Urinary bladder (tissue), 3 donors: ENCODE measurements at regions not wholly inside any gene's neighbourhood (a gene's known extent, or its start where the extent isn't known, plus 50 kb on each side); places are given as distances from the start of the nearest gene placed in this dataset.
"Not testable (repeated sequence)": the region's sequence is repeated elsewhere in the genome, so short reads cannot be mapped to it uniquely, and the experiment has no call there.

Experiments
- DNase-seq: peaks from one replicate; pipeline ENCODE4 v3.0.0-alpha.2; 2015; ENCODE audit errors: extremely low spot score
- H3K27ac ChIP-seq: one replicate; pipeline ENCODE4 v1.5.1; 2013; ENCODE audit warnings: low read depth, mild to moderate bottlenecking, moderate library complexity
- H3K36me3 ChIP-seq: one replicate; pipeline ENCODE4 v1.6.1; 2013; ENCODE audit warnings: mild to moderate bottlenecking, moderate library complexity; ENCODE audit not compliant: insufficient read depth
- H3K4me1 ChIP-seq: one replicate; pipeline ENCODE4 v1.6.1; 2013; ENCODE audit warnings: mild to moderate bottlenecking, moderate library complexity; ENCODE audit not compliant: insufficient read depth
- H3K4me3 ChIP-seq: one replicate; pipeline ENCODE4 v1.5.1; 2013; ENCODE audit warnings: low read depth, low read length
- WGBS: extraction: QIAGEN DNeasy Blood & Tissue Kit; methylation state at CpG from one replicate; pipeline ENCODE4 v1.1.7; 2013; 5-methylcytosine and 5-hydroxymethylcytosine counted together
- donor health status: healthy with polysubstance abuse.
- donor health status: healthy.

DNA sequence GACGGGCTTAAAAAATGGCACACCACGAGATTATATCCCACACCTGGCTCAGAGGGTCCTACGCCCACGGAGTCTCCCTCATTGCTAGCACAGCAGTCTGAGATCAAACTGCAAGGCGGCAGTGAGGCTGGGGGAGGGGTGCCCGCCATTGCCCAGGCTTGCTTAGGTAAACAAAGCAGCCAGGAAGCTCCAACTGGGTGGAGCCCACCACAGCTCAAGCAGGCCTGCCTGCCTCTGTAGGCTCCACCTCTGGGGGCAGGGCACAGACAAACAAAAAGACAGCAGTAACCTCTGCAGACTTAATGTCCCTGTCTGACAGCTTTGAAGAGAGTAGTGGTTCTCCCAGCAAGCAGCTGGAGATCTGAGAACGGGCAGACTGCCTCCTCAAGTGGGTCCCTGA lies 386.4 kb upstream of the GJE1 start:
- not testable (repeated sequence) for H3K27ac ChIP-seq, H3K36me3 ChIP-seq, H3K4me1 ChIP-seq, DNase-seq, H3K4me3 ChIP-seq
- 74% methylated on average over 7 of the region's 7 CpGs for WGBS

DNA sequence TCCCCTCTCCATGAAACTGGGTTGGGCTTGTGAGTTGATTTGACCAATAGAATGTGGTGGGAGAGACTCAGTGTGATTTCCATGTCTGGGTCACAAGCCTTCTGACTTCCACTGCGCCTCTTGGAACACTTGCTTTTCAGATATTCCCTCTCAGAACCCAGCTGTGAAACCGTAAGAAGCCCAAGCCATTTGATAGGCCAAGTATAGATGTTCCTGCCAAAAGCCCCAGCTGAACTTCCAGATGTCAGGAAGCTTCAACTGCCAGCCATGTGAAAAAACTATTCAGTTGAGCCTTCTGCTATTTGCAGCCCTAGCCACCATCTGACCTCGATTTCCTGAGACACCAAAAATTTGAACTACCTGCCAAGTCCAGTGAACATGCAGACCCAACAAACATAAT lies 387.8 kb upstream of the GJE1 start:
- no peaks in the 10 kb centered on the region for H3K4me1 ChIP-seq
- no peak overlapping the region for H3K4me3 ChIP-seq
- H3K27ac ChIP-seq: no peak overlapping the region
- H3K36me3 ChIP-seq: no peaks in the 10 kb centered on the region
- WGBS: 66% methylated on average over 3 of the region's 3 CpGs
- DNase-seq: no peak

DNA sequence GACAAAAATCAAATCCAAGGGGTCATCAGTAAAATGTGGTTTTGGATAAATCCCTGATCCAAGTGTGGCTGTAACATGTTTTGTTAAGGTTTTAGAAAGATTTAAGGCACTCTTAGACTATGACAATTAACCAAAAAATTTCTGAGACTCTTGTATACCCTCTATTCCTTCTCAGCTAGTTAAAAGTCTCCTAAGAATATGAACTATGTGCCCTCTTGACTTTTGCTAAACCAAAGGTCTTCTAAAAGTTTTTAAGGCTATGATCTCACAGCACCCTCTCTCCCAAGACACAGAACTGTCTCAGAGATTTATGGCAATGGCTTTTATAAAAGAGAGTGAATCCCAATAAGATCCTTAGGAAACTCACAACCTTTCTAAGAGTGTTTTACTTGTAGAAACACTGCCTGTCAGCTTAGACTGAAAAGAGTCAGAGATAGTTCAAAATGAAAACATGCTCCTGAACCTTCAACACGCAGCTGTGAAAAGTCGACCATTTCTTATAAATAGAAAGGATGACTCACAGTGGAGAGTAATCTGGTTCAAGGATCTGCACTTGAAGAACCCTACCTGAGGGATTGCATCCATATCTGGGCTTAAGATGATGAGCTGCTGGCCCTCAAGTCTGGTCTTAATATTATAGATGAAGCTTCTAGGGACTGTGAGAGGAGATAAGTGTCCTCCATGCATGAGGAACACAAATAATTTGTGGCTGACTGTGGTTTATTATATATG lies 388.4 kb upstream of the GJE1 start:
- 76% methylated on average over 2 of the region's 2 CpGs for WGBS
- DNase-seq: no peak
- Histone ChIP-seq H3K36me3 (no peaks in the 10 kb centered on the region), H3K4me1 (no peaks in the 10 kb centered on the region), H3K27ac (no peak overlapping the region), H3K4me3 (no peak overlapping the region)

DNA sequence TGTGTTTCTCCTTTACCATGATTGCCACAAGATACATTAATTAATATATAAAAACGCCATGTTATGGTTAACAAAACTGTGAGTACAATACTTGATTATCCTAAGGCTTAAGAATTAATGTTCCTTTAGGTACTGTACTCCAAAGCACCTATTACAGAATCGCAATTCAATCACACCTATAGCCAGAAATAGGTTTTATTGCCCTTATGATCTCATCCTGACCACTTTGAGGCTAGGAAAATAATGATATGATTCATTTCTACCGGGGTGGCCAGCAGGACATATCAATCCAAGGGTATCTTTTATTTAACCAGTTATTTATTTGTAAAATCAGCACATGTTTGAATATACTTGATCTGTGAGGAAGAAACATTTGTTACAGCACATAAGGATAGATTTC lies 396.6 kb upstream of the GJE1 start:
- no peak overlapping the region for H3K27ac ChIP-seq
- H3K4me1 ChIP-seq: no peaks in the 10 kb centered on the region
- no peaks in the 10 kb centered on the region for H3K36me3 ChIP-seq
- no peak for DNase-seq
- WGBS: 67% methylated on average over 3 of the region's 3 CpGs
- no peak overlapping the region for H3K4me3 ChIP-seq

DNA sequence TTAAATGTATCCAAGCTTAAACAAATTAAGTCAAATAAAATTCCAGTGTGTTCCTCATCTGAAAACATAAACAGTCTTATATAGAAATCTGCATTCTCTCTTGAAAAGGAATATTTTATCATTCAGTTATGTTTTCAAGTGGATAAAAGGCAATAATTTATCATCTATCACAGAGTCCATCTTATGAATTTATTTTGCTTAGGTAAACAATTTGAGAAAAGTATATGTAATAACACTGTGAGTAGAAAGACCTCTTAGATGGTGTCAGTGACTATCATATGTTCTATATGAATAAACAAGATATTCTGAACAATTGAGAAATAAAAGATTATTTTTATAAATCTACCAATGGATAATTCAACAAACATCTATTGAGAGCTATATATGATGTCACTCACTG lies 397.6 kb upstream of the GJE1 start:
- no peaks in the 10 kb centered on the region for H3K36me3 ChIP-seq
- H3K4me3 ChIP-seq: no peak overlapping the region
- no peak for DNase-seq
- no peak overlapping the region for H3K27ac ChIP-seq
- no peaks in the 10 kb centered on the region for H3K4me1 ChIP-seq

DNA sequence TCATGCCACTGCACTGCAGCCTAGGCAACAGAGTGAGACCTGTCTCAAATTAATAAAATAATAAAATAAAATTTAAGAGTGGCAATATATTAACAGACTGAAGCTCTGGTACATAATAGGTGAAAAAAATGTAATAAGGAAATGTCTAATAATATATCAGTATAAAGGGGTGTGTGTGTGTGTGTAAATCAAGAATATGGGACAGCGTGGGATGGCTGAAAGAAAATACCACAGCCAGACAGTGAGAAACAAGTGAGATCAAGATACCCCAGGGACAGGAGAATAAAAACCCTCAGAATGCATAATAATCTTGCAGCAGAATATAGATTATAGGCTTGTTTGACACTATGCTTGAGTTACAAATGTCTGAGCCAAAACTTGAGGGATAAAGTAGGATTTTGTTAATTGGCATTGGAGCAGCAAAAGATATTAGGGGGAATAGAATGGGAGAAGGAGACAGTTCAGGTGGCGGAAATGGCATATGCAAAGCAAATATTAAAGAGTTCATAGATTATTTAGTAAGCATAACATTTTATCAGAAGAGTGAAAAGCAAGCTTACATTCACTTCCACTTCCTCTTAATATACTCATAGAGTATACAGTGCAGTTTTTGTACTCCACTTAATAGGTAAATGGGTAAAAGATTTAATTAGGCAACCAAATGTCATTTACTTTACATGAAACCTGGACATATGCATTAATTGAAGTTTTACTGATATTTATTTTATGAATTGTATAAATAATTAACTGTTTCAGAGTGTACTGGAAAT lies 398.5 kb upstream of the GJE1 start:
- Histone ChIP-seq H3K4me3 (no peak overlapping the region), H3K27ac (no peak overlapping the region)
- WGBS: 82% methylated on average over 2 of the region's 2 CpGs

DNA sequence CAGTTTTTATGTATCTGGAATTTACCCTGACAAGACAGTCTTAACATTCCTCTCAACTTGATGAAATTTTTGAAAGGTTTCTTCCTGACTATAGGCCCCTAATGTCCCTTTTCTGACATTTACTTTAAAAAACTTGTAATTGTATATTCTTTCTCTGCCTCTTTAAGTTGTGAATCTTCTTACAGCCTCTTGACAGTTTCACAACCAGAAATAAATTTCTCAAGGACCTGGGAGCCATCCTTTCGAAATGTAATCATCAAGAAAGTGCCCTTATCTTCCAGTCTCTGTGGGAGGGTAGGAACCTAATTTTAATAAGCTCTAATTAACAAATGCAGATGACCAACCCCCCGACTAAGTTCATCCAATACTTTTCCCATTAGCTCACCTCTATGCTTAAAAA lies 403.6 kb upstream of the GJE1 start:
- 49% methylated on average over 2 of the region's 2 CpGs for WGBS
- Histone ChIP-seq H3K27ac (no peak overlapping the region), H3K4me3 (no peak overlapping the region), H3K4me1 (no peaks in the 10 kb centered on the region), H3K36me3 (no peaks in the 10 kb centered on the region)
- no peak for DNase-seq

More for the DNA sequence above, 398.5 kb upstream of the GJE1 start:
- no peaks in the 10 kb centered on the region for H3K4me1 ChIP-seq
- DNase-seq: no peak
- H3K36me3 ChIP-seq: no peaks in the 10 kb centered on the region

DNA sequence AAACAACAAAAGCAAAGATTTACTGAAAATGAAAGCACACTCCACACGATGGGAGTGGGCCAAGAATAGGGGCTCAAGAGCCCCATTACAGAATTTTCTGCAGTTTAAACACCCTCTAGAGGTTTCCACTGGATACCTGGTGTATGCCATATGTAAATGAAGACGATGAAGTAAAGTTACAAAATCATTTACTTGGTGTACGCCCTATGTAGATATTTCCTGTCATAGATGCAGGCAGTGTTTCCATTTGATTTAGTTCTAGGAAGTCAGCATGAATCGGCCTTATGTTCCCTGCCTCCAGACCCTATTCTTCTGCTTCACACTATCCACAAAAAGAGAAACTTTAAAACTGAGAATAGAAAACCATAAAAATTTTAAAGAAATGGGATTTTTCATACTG lies 404.4 kb upstream of the GJE1 start:
- H3K27ac ChIP-seq: no peak overlapping the region
- no peak overlapping the region for H3K4me3 ChIP-seq
- no peaks in the 10 kb centered on the region for H3K36me3 ChIP-seq
- no peaks in the 10 kb centered on the region for H3K4me1 ChIP-seq
- WGBS: 68% methylated on average over 4 of the region's 4 CpGs
- no peak for DNase-seq

DNA sequence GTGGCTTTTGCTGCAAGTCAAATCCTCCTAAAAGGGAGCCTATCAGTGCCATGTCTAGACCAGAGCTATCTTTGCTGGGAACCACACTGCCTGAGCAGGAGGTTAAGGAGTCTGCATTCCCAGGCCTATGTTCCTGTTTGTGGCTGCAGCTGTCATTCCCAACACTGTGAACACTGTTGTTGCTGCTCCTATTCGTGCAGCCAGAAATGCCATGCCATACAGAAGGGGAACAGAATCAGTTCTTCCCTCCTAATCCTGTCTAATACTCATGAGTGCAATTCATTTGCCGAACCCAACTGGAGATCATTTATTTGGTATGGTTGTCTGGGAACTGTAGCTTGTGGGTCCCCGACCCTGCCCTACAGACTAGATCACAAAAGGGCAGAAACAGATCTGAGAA lies 406.5 kb upstream of the GJE1 start:
- DNase-seq: no peak

DNA sequence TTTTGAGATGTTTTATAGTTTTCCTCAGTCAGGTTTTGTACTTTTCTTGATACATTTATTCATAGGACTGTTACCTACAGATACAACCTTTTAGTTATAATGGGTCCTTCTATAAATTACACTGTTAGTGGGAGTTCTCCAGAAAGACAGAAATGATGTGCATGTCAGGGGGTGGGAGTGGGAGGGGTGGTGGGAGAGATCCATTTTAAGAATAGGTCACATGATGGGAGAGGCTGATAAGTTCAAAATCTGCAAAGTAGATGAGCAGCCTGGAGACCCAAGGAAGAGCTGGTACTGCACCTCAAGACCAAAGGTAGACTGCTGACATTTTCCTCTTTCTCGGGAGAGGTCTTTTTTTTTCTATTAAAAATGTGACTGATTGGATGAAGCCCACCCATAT lies 408.0 kb upstream of the GJE1 start:
- no peak for DNase-seq
- H3K4me1 ChIP-seq: no peaks in the 10 kb centered on the region
- no peak overlapping the region for H3K27ac ChIP-seq
- no peaks in the 10 kb centered on the region for H3K36me3 ChIP-seq
- WGBS: 93% methylated on average over 1 of the region's 1 CpG
- no peak overlapping the region for H3K4me3 ChIP-seq

More for the DNA sequence above, 406.5 kb upstream of the GJE1 start:
- WGBS: 67% methylated on average over 3 of the region's 3 CpGs
- no peak overlapping the region for H3K27ac ChIP-seq
- no peaks in the 10 kb centered on the region for H3K4me1 ChIP-seq
- no peaks in the 10 kb centered on the region for H3K36me3 ChIP-seq
- H3K4me3 ChIP-seq: no peak overlapping the region

DNA sequence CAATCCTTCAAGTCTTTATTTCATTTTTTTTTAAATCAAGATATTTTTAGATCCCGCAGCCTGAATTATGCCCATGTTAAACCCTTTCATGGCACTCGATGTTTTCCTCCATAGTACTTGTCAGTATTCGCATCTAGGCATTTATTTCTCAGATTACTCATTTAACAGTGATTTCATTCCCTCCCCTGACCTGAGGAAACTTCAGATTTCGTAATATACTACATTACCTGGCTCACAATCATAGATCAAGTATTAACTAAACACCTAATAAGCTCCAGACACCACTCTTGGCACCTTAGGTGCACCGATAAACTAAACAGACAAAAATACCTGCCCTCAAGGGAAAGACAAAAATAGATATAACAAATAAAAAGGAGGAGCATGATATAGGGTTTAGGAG lies 413.2 kb upstream of the GJE1 start:
- Histone ChIP-seq H3K36me3 (no peaks in the 10 kb centered on the region), H3K4me1 (no peaks in the 10 kb centered on the region), H3K4me3 (no peak overlapping the region), H3K27ac (no peak overlapping the region)
- 82% methylated on average over 5 of the region's 5 CpGs for WGBS
- DNase-seq: no peak

DNA sequence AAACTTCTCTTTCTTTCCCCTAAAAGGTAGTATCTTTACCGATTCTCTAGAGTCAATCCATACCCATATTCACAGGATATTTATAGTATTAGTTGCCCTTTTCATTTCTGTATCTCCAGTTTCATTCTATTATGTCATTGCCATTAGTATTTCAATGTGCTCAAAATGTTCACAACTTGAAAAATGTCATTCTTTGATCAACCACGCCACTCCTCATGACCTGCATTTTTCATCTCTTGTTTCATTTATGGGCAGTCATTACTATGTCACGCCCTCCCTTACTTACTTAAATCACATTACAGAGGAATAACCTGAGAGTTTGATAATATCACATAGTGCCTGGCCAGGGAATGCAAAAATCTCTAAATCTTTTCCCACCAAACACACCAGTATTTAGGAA lies 427.3 kb upstream of the GJE1 start:
- no peak overlapping the region for H3K27ac ChIP-seq
- 87% methylated on average over 3 of the region's 3 CpGs for WGBS
- H3K4me3 ChIP-seq: no peak overlapping the region
- H3K4me1 ChIP-seq: no peaks in the 10 kb centered on the region
- H3K36me3 ChIP-seq: no peaks in the 10 kb centered on the region
- DNase-seq: no peak

DNA sequence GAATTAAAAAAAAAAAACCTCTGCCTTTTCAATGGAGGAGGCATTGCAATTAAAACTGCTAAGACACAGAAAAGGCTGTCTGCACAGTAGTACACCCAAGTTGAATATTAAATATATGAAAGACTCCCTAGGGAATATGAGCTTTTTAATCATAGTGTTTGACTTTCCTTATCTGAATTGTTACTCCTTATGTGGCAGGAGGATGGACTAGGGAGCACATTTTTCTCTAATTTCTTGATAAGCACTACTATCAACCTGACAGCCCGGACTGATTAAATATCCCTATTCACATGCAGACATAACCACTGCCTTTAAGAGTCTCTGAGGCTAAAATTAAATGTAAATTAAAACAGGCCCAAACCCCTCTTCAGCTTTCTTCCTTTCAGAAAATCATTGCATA lies 428.6 kb upstream of the GJE1 start:
- Histone ChIP-seq H3K4me3 (no peak overlapping the region), H3K27ac (no peak overlapping the region), H3K4me1 (no peaks in the 10 kb centered on the region), H3K36me3 (no peaks in the 10 kb centered on the region)
- WGBS: 65% methylated on average over 1 of the region's 1 CpG
- no peak for DNase-seq

DNA sequence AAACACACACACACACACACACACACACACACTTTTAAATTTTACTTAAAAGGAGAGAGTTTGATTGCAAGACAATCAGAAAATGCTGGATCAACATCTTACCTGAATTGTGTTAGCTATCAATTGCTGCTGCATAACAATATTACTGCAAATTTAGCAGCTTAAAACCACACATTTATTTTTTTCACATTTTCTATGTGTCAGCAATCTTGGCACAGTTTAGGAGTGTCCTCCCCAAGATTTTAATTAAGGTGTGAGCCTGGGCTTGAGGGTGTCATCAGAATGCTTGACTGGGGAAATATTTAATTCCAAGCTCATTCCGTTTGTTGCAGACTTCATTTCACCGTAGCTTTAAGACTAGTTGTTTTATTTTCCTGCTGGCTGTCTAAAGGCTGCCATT lies 431.0 kb upstream of the GJE1 start:
- H3K36me3 ChIP-seq: no peaks in the 10 kb centered on the region
- WGBS: 90% methylated on average over 2 of the region's 2 CpGs
- H3K4me3 ChIP-seq: no peak overlapping the region
- no peak for DNase-seq
- H3K4me1 ChIP-seq: no peaks in the 10 kb centered on the region
- no peak overlapping the region for H3K27ac ChIP-seq
